Cerebellar nuclear complex (tissue), 1 donor: ENCODE measurements at regions not wholly inside any gene's neighbourhood (a gene's known extent, or its start where the extent isn't known, plus 50 kb on each side); places are given as distances from the start of the nearest gene placed in this dataset.

Experiments used
- DNase-seq, 2 experiments: peaks; one replicate each; lab custom pipeline; 2025; lab: John Stamatoyannopoulos, UW

DNA sequence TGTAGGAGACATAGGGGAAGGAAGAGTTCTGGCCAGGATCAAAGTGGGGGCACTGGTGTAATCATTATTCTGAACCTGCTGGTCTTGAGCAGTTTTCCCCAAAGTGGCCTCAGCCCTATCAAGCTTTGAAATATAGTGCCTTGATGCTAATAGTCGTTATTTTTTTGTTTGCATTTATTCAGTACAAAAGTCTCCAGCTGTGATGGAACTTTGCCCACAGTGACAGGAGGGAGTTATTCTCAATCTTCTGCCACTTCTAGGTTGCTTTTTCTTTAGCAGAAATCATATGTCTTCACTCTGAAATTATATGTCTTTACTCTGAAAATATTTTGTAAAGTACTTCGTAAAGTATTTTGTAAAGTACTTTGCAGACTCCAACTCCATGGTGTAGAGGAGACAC, 93.1 kb downstream of the FAT3 start:
- no peak for DNase-seq

DNA sequence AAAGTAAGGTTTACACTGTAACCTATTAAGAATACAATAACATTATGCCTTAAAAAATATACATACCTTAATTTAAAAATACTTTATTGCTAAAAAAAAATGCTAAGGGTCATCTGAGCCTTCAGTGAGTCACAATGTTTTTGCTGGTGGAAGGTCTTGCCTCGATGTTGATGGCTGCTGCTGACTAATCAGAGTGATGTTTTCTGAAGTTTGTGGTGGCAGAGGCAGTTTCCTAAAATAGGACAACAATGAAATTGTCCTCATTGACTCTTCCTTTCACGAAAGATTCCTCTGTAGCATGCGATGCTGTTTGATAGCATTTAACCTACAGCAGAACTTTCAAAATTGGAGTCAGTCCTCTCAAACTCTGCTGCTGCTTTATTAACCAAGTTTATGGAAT, 97.6 kb downstream of the FAT3 start:
- no peak for DNase-seq

DNA sequence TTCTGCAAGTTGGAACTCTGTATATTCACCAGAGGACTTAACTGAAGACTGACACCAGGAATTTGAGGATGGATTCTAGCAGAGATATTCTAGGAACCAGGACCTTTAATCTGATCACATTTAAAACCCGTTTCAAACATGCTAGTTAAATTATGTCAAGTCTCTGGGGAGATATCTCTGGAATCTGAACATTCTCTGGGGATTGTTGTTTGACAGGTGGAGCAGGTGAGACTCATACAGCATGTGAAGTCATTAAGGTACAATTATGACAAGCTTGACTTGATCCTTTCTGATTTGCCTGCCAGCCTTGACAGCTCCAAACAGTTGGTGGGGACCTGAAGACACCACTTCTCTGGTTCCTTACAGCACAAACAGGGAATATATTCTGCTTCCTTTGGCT, 100.3 kb downstream of the FAT3 start:
- no peak for DNase-seq

DNA sequence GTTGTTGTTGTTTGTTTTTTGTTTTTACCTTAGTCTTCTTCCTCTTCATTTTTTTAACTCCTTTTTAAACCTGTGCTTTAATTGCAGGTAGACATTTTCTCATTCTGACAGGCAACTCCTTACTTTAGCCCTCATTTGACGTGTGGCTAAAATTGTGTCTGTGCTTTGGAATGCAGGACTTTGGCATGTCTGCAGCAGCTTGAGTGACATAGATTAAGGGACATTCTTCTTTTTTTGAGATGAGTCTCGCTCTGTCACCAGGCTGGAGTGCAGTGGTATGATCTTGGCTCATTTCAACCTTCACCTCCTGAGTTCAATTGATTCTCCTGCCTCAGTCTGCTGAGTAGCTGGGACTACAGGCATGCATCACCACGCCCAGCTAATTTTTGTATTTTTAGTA, 100.8 kb downstream of the FAT3 start:
- no peak for DNase-seq

DNA sequence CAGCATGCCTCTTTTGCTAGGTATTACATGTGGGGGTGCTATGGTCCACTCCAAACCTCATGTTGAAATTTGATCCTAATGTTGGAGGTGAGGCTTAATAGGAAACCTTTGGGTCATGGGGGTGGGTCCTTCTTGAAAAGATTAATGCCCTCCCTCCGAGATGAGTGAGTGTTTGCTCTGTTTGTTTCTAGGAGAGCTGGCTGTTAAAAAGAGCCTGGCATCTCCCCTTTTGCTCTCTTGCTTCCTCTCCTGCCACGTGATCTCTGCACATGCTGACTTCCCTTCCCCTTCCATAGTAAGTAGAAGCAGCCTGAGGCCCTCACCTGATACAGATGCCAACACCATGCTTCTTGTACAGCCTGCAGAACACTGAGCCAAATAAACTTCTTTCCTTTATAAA, 104.5 kb downstream of the FAT3 start:
- no peak for DNase-seq

DNA sequence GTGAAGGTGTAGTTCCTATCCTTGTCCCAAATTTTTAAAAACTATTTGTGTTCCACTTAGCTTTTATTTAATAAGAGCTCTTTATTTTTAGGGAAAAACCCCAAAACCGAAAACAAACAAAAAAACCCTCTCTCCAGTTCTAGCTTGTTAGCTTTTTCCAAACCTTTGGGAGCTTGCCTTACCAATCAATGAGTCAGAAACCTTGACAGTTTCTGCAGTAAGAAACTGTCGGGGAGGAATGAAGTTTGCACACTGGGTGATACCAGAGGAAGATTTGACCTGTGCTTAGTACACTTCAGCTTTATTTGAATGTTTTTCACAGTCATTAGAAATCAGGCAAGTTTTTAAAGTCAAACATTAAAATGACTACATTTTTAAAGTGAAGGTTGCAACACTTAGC, 105.0 kb downstream of the FAT3 start:
- DNase-seq, result no peak

DNA sequence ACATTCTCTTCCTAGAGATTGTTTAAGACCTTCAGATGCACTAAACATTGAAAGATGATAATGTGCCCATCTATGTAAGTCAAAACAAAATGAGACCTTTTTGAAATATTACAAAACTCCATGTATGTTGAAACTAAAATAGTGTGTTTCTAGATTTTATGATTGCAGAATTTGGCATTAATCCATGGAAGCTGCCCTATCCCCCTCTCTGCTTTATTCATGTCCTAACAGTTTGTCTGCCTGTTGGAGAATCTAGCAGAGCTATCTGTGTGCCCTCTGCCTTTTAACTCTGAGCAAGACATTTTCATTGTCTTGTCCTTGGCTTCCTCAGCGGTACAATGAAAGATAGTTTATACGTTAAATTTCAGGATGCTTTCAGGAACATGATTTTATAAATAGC, 105.5 kb downstream of the FAT3 start:
- no peak for DNase-seq

DNA sequence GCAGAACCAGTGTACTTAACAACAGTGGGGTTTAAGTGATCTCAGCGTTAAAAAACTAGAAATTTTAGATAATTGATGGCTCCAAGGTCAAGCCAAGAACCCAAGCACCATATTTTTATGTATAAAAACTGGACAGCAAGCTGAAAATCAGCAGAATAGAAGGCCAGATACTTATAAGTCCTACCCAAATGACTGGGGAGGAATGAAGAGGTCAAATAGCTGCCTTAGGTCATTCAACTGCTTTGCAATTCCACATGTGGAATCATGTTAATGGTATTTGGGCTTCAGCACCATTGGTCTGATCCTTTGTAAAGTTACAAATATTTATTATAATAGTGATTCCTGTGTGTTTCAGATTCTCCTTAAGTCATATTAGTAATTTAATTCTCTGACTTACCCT, 108.4 kb downstream of the FAT3 start:
- no peak for DNase-seq

DNA sequence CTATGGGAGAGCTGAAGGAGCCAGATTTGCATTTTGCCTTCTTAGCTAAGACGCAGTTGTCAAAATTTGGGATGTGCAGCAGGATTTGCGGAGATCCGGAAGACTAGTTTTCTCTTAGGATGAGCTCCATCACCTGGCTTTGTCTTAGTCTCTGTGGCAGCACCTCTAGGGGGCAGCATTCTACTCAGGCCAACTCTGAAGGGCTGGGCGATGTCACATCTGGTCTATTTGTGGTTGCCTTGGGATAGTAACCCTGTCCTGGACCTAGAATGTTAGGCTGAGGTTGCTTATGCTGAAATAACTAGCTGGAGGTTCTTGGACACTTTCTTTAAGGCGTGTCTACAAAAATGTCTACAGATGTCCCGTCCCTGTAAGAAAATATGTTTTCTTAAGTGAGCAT, 116.2 kb downstream of the FAT3 start:
- no peak for DNase-seq

DNA sequence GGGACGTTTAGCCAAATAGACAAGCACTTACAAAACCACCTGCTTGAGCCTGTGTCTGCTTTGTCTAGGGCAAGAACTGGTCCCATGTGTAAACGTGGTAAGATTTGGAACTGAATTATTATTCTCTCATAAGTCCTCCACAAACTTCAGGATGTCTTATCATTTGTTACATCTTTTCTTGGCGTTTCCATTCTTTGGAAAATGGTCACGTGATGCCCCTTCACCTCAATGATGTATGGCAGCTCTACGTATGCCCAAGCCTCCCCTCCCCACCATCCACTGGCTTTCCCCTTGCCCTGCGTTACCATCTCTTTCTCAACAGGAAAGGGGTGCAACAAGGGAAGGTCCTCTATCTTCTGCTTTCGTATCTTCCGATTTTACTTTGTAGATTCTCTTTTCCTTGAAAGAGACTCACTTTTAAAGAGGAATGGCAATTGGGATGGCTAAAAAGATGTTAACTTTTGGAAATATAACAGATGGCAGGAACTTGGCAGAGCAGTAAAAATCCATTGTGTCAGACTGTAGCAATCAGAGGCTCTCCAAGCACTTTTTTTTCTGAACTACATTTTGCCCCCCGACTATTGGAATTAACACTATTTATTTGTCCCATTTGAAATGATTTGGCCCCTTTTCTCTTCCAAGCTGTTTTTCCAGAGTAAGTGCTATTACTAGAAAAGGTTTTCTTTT, 117.6 kb downstream of the FAT3 start:
- no peak for DNase-seq

DNA sequence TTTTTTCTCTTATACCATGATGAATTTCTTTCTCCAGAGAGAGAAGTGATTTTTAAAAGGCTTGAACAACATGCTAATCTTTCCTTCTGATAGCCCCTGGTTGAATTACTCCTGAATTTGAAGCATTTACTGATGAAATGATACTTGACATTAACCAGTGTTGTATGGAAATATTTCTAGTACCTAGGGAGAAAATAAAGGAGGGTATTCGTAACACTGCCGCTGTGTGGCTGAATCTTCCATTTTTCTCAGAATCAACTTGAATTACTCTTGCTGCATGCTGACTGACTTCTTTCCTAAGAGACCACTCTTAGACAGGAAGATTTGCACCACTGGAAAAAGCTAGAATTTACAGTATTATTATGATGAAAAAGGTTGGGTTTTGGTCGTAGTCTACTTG, 118.3 kb downstream of the FAT3 start:
- no peak for DNase-seq

DNA sequence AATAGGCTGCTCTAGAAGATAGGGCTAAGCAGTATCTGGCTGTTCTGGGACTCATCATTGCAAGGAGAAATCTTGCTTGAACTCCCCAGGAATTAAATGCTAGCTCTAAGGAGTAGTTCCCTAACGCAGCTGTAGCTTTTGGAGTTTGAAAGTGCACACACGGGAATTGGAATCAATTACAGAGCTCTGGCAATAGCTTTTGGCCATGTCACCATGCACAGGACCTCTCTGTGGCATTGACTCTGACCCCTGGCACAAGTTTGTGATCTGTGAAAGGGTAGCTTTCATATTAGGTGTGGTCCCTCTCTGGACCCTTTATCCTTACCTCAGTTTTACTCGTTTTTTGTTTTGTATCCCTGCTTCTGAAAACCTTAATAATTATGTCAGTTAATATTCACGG, 121.6 kb downstream of the FAT3 start:
- DNase-seq, result no peak

DNA sequence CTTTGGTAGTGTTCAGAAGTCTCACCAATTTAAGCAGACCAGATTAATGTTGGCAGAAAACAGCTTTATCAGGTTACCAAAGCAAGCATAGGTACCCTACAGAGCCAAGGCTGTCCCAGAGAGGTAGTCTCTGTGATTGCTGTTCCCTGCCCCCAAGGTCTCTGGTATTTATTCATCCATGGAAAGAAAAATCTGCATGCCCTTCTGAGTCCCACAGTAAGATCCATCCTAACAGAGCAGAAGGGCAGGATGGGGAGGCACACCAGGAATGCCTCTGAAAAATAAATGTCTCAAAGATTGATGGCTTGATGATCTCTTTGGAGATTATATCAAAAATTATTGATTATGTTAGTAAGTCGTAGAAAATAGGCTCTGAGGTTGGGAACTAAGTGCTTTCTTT, 122.8 kb downstream of the FAT3 start:
- DNase-seq, result no peak

DNA sequence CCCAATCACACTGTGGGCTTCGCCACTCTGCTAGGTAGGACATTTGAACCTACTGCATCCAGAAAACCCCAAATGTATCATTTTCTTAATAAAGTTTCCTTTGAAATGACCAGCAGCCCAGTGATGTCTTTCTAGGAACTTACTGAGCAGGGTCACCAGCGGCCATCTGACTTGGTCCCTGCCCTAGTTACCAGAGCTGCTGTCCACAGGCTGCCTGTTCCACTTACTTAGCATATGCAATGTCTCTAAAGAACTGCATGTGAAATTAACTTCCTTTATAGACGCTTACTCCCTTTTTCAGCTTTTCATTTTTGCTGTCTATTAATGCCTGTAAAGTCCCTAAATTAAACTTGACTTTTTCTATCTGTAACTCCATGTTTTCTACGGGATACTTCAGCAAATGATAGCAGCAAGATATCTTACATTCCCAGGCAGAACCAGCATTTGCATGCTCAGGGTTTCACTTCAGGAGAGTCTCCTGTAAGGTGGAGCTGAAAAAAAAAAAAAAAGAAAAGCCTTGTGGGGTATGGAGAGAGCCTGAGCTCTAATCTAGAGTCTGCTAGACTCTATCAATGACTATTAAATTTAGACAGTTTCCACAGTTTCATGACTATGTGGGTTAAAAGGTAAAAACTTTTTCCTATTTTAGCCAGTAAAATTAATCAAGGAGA, 125.0 kb downstream of the FAT3 start:
- no peak for DNase-seq

DNA sequence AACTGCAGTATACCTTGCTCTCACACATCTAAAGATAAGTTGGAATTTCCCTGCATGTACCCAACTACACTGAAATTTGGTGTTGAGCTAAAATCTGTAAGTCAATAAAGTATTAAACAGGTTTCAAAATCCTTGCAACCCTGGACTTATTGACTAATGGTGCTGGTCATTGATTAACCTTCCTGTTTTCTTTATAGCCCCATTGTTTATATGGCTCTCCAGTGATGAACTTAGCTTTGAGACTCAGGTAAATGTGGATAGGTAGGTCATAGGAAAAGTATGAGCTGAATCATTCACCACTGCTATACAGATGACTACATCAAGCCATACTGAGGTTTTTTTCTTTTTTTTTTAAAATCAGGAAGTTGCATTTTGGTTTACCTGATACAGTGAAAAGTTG, 132.7 kb downstream of the FAT3 start:
- no peak for DNase-seq

DNA sequence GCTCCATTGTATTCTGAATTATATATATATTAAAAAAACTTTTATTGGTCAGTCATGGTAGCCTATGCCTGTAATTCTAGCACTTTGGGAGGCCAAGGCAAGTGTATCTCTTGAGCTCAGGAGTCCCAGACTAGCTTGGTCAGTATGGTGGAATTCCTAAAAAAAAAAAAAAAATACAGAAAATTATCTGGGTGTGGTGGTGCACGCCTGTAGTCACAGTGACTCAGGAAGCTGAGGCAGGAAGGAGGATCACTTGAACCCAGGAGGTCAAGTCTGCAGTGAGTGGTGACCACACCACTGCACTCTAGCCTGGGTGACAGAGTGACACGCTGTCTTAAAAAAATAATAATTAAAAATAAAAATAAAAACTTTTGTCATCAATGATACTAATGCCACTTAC, 133.2 kb downstream of the FAT3 start:
- DNase-seq, result no peak

DNA sequence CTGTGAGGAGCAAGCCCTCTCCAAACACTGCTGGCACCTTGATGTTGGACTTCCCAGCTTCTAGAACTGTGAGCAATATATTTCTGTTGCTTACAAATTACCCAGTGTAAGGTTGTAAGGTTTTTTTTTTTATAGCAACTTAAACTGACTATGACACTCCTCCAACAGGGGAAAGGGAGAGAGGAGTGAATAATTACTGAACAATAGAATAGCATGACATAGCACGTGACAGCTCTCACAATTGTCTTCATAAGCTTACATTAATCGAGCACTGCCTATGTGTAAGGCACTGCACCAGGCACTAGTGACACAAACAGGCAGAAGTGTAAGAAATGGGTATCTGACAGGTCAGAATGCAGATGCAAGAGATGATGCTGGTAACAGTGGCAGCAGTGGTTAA, 136.9 kb downstream of the FAT3 start:
- no peak for DNase-seq

DNA sequence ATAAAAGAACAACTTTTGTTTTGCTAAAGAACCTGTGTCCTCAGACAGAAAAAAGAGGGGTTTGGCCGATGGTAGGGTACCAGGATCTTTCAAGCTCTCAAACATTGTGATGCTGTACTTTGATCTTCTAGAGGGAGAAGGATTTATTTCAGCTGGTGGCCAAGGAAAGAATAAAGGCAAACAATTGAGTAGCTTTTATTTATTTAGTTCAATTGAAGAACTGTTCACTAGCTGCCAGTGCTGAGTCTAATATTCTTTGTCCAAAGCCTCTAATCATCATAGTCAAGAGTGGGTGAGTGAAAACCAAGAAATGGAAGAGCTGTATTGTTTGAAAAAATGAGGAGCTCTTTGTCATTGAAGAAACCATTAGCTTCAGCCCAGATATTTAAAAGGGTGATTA, 138.4 kb downstream of the FAT3 start:
- DNase-seq, result no peak

DNA sequence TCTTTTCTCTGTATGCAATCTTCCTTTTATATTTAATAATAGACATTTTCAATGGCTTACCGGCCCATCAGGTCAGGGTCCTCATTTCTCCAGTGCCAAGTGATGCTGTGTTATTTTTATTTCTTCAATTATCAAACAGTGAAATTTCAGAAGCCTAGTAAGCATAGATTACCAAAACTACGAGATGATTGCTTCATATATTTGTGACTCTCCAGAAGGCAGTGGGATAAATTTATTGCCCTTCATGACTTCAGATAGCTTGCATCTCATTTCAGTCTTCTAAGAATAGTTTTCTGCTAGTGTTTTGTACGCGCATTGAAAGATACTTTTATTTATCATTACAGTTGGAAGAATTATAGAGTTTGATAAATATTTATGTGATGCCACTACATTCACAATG, 139.6 kb downstream of the FAT3 start:
- no peak for DNase-seq

DNA sequence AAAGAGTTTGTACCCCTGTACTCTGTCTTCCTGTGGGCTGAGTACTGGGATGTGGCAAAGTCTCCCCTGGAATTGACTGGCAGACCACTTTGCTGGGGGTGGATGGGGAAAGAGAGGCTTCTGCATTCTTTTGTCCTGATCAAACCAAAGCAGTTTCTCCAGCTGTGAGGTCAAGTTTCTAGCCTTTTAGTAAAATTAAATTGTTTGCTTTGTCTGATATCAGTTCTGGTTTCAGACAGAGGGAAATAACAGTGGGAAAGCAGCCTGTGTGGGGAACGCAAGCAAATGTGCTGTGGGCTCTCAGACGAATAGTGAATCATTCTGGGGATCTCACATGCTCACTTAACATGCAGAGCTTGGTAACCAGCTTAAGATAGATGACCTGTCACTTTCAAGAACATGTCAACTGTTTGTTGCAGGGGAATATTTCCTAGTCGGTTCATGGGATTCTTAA, 151.6 kb downstream of the FAT3 start:
- DNase-seq, result no peak

DNA sequence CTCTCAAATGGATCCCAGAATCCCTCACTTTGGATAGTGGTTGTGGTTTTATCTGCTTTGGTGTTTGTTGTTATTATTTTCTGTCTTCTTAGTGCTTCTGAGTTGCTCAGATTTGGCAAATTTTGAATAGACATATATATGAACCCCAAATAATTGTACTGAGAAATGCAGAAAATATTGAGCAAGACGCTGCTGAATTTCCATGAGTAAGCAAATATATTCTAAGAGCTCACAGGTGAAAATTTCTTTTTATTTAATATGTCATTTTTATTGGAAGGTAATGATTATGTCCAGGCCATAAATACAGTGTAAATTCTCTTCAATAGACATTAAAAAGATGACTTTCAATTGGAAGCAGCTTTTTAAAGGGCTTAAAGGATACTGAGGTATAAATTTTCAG, 152.1 kb downstream of the FAT3 start:
- DNase-seq, result no peak

DNA sequence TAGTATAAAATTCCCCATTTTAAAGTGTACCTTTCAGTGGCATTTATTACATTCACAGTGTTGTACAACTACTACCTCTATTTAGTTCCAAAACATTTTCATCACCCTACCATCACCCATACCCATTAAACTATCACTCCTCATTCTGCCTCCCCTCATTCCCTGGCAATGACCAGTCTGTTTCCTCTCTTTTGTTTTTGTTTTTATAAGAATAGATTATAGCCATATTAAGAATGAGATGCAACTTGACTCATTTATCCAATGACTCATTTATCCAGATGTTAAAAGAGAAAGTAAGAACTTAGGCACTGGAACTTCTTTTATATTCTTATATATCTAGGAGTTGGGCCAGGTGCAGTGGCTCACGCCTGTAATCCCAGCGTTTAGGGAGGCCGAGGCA, 156.3 kb downstream of the FAT3 start:
- DNase-seq, result no peak

DNA sequence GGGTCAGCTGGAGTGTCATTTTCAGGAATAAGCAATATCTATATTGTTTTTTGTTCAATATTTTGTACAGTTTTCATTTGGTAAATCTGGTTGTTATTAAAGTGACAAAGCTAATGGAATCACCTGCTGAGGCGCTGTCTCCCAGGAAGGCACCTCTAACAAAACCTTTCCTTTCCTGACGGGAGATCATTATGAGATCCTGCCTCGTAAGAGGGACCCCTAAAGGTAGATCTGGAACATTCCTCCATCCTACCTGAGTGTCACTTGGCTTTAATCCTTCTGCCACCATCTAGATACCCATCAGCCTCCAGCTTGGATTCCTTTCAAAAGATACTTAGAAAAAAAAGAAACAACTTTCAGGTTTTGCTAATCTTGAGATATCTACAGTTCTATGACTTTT, 157.7 kb downstream of the FAT3 start:
- no peak for DNase-seq

DNA sequence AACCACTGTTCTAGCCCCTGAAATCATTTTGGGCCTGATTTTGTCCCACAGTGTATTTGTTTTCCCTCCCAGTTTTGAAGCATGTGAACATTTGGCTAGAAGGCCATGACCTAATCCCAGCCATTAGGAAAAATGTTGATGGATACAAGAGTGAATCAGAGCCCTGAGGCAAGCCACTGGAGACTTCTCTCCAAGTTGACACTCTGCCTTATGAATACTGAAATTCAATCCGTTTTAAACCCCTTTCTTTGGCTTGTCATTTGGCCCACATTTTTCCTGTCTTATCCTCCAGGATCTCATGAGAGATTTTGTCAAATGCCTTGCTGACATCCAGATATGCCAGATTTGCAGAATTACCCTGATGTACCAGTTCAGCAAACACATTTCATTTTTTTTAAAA, 158.8 kb downstream of the FAT3 start:
- DNase-seq, result no peak
